ACC112 (cell line): ENCODE measurements at regions not wholly inside any gene's neighbourhood (a gene's known extent, or its start where the extent isn't known, plus 50 kb on each side); places are given as distances from the start of the nearest gene placed in this dataset.

ENCODE experiments used
- H2AFZ ChIP-seq: fragments of 200-600 bp; sonication (generic); one replicate; pipeline ENCODE4 v1.6.0; 2017; ENCODE audit warnings: antibody characterized with exemption, low read length; ENCODE audit not compliant: unreplicated experiment
- H3K27ac ChIP-seq: fragments of 200-600 bp; sonication (generic); 2 replicates; pipeline ENCODE4 v1.5.1; 2014; ENCODE audit warnings: low read depth, mild to moderate bottlenecking, antibody characterized with exemption, low read length, moderate library complexity
- H3K27me3 ChIP-seq: fragments of 200-600 bp; sonication (generic); 2 replicates; pipeline ENCODE4 v1.6.1; 2014; ENCODE audit warnings: mild to moderate bottlenecking, antibody characterized with exemption, low read length, moderate library complexity, mixed read lengths; ENCODE audit not compliant: insufficient read depth
- H3K36me3 ChIP-seq: fragments of 200-600 bp; sonication (generic); 2 replicates; pipeline ENCODE4 v1.6.1; 2016; ENCODE audit warnings: mild to moderate bottlenecking, antibody characterized with exemption, low read length, moderate library complexity, mixed read lengths; ENCODE audit not compliant: insufficient read depth
- H3K4me1 ChIP-seq: fragments of 200-600 bp; sonication (generic); one replicate; pipeline ENCODE4 v1.6.1; 2016; ENCODE audit warnings: low read length, mixed read lengths; ENCODE audit not compliant: insufficient read depth, unreplicated experiment, control insufficient read depth
- H3K4me3 ChIP-seq: fragments of 200-600 bp; sonication (generic); 2 replicates; pipeline ENCODE4 v1.5.1; 2014; ENCODE audit warnings: mild to moderate bottlenecking, low read depth, low read length
- H3K79me2 ChIP-seq: fragments of 200-600 bp; sonication (generic); one replicate; pipeline ENCODE4 v1.6.0; 2016; ENCODE audit warnings: low read length; ENCODE audit not compliant: control insufficient read depth, unreplicated experiment, insufficient read depth

DNA sequence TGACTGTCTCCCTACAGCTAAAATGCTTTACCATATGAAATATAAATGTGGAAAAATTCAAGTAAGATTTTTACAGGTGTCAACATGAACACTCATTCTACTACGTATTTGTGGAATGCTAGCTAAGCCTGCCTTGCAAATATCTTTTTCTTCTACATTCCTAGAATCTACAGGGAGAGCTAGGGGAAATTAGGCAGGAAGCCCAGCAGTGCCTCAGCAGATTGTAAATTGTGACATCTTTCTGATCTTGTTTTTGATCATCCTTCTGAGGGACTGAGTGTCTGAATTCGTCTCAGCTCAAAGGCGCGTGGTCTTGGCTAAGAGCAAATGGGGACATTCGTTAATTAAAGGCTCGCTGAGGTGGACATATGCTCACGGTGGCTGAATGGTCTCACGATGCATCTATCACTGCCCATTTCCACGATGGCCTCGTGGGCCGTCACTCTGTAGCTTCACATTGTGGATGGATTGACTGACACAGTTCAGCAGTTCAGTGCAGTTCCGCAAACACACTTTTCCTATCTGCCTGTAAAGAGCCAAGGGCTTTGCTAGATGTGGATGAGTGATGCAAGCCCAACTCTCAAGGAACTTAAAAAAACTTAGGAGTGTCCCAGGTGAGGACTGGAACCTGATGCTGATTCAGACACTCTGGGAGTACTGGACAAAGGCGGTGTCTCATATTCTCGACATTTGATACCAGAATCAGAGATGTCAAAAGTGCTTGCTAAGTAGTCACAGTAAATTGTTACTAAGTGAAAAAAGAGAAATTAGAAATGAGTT is 562.5 kb downstream of the EFNB2 start:
- Histone ChIP-seq H3K4me3 (no peak overlapping the region), H3K4me1 (no peaks in the 10 kb centered on the region), H3K27me3 (no peaks in the 10 kb centered on the region), H3K79me2 (no peaks in the 10 kb centered on the region), H2AFZ (no peak overlapping the region), H3K36me3 (no peaks in the 10 kb centered on the region), H3K27ac (no peak overlapping the region)

GRCh38 chr13:105972306-105972721 is 563.1 kb downstream of the EFNB2 start:
- no peaks in the 10 kb centered on the region for H3K36me3 ChIP-seq
- no peaks in the 10 kb centered on the region for H3K79me2 ChIP-seq
- H3K4me3 ChIP-seq: no peak overlapping the region
- H2AFZ ChIP-seq: no peak overlapping the region
- H3K4me1 ChIP-seq: no peaks in the 10 kb centered on the region
- no peaks in the 10 kb centered on the region for H3K27me3 ChIP-seq
- no peak overlapping the region for H3K27ac ChIP-seq

DNA sequence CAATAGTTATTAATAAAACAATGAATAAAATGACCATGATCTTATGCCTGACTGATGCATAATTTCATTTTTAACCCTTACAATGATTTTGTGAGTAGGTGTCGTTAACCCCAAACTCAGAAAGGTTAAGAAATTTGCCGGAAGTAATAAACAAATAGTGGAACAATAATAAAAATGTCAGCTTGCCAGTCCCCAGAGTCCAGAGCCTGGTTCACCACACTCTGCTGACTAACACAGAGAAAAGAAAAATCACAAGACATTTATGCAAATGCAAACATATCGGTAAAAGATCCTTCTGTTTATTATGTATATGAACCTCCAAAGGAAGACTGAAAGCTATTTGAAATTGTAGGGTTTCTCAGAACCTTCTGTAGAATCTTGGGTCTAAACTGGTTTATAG is 563.7 kb downstream of the EFNB2 start:
- Histone ChIP-seq H3K79me2 (no peaks in the 10 kb centered on the region), H2AFZ (no peak overlapping the region), H3K27me3 (no peaks in the 10 kb centered on the region), H3K36me3 (no peaks in the 10 kb centered on the region), H3K4me3 (no peak overlapping the region), H3K27ac (no peak overlapping the region), H3K4me1 (no peaks in the 10 kb centered on the region)

- no peaks in the 10 kb centered on the region for H3K27me3 ChIP-seq
Measured at GRCh38 chr13:105971312-105971711, 564.1 kb downstream of the EFNB2 start.

DNA sequence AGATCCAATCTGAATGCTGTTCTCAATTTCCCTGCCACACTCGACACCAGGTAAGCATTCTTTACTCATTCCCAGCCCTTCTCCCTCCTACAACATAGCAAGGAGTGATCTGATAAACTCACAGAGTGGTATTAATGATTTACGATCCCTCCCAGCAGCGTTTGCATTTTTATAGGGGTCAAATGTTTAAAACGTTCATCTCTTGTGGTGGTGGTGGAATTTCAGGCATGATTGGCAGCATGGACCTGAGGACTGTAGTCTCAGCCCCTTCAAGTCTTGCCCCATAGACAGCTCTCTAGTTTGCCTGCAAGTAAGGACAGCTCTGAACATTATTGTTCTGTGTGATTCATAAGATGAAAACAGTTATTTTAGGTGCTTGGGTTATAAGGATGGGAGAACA is 565.7 kb downstream of the EFNB2 start:
- Histone ChIP-seq H3K4me1 (no peaks in the 10 kb centered on the region), H3K27me3 (no peaks in the 10 kb centered on the region), H3K79me2 (no peaks in the 10 kb centered on the region), H2AFZ (no peak overlapping the region), H3K4me3 (no peak overlapping the region), H3K36me3 (no peaks in the 10 kb centered on the region), H3K27ac (no peak overlapping the region)

More at GRCh38 chr13:105971312-105971711, 564.1 kb downstream of the EFNB2 start:
- Histone ChIP-seq H2AFZ (no peak overlapping the region), H3K27ac (no peak overlapping the region), H3K4me1 (no peaks in the 10 kb centered on the region), H3K4me3 (no peak overlapping the region), H3K79me2 (no peaks in the 10 kb centered on the region), H3K36me3 (no peaks in the 10 kb centered on the region)

GRCh38 chr13:105965910-105966309 is 569.6 kb downstream of the EFNB2 start:
- Histone ChIP-seq H3K27me3 (no peaks in the 10 kb centered on the region), H3K27ac (no peak overlapping the region), H3K4me3 (no peak overlapping the region), H3K79me2 (no peaks in the 10 kb centered on the region), H3K4me1 (no peaks in the 10 kb centered on the region), H2AFZ (no peak overlapping the region), H3K36me3 (no peaks in the 10 kb centered on the region)

DNA sequence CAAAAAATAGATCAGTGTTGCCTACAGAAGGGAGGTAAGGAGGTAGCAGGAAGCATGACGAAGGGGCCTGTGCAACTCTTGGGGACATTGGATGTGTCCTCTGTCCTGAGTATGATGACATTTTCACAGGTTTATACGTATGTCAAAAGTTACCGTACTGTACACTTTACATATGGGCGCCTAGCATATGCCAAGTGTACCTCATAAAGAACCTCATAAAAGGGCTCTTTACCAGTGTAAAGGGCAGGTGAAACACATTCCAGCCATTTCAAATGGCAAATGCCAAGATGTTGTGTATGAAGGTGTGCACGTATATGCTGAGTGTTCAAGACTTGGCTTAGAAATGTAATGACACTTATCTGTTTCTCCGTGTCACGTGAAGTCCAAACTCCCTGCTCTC is 573.4 kb downstream of the EFNB2 start:
- Histone ChIP-seq H3K27me3 (no peaks in the 10 kb centered on the region), H3K4me1 (no peaks in the 10 kb centered on the region), H2AFZ (no peak overlapping the region), H3K36me3 (no peaks in the 10 kb centered on the region), H3K27ac (no peak overlapping the region), H3K79me2 (no peaks in the 10 kb centered on the region), H3K4me3 (no peak overlapping the region)

- H2AFZ ChIP-seq: no peak overlapping the region
- no peaks in the 10 kb centered on the region for H3K79me2 ChIP-seq
- no peak overlapping the region for H3K4me3 ChIP-seq
- no peaks in the 10 kb centered on the region for H3K36me3 ChIP-seq
- H3K27ac ChIP-seq: no peak overlapping the region
- no peaks in the 10 kb centered on the region for H3K4me1 ChIP-seq
- no peaks in the 10 kb centered on the region for H3K27me3 ChIP-seq
Measured at GRCh38 chr13:105961438-105961837, 574.0 kb downstream of the EFNB2 start.

- Histone ChIP-seq H3K27ac (no peak overlapping the region), H3K4me1 (no peaks in the 10 kb centered on the region), H3K4me3 (no peak overlapping the region), H3K79me2 (no peaks in the 10 kb centered on the region), H2AFZ (no peak overlapping the region), H3K27me3 (no peaks in the 10 kb centered on the region), H3K36me3 (no peaks in the 10 kb centered on the region)
Measured at GRCh38 chr13:105960326-105960725, 575.1 kb downstream of the EFNB2 start.

DNA sequence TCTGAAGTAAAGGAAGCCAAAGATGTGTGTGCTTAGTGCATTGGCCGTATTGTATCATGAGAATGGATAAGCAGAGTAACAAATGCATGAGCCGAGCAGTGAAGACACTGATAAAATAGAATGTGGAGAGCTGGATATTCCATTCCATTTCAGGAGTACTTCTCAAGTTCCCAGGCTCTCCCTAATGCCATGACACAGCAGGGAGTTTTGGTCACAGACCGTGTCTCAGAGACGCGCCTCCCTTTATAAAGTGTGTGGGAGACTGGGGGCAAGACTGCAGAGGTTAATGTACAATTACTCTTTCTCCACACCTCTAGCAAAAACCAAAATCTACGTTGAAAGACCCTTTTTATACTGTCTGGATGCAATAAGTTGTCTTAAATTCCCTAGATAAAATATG is 575.6 kb downstream of the EFNB2 start:
- no peaks in the 10 kb centered on the region for H3K36me3 ChIP-seq
- H3K27ac ChIP-seq: no peak overlapping the region
- no peak overlapping the region for H3K4me3 ChIP-seq
- no peaks in the 10 kb centered on the region for H3K4me1 ChIP-seq
- no peaks in the 10 kb centered on the region for H3K27me3 ChIP-seq
- H2AFZ ChIP-seq: no peak overlapping the region
- H3K79me2 ChIP-seq: no peaks in the 10 kb centered on the region

GRCh38 chr13:105957769-105958438 is 577.6 kb downstream of the EFNB2 start:
- H3K27me3 ChIP-seq: no peaks in the 10 kb centered on the region
- no peak overlapping the region for H2AFZ ChIP-seq
- no peak overlapping the region for H3K4me3 ChIP-seq
- H3K79me2 ChIP-seq: no peaks in the 10 kb centered on the region
- no peaks in the 10 kb centered on the region for H3K36me3 ChIP-seq
- no peaks in the 10 kb centered on the region for H3K4me1 ChIP-seq
- no peak overlapping the region for H3K27ac ChIP-seq
